SH-SY5Y (cell line): ENCODE measurements at regions not wholly inside any gene's neighbourhood (a gene's known extent, or its start where the extent isn't known, plus 50 kb on each side); places are given as distances from the start of the nearest gene placed in this dataset.

Experiments
- GATA2 ChIP-seq: IDR thresholded peaks from 2 replicates; pipeline ENCODE4 v1.6.1; 2011; ENCODE audit warnings: mild to moderate bottlenecking, low read depth, low read length
- GATA3 ChIP-seq: IDR thresholded peaks from 2 replicates; pipeline ENCODE4 v1.6.1; 2011; ENCODE audit warnings: low read depth, mild to moderate bottlenecking, low read length, moderate library complexity

GRCh38 chr12:58479401-58479800 is 440.9 kb downstream of the LRIG3 start:
- TF ChIP-seq GATA2, result no peak
- no peak for TF ChIP-seq GATA3

GRCh38 chr12:58481811-58482210 is 438.5 kb downstream of the LRIG3 start:
- TF ChIP-seq GATA3 (no peak), GATA2 (no peak)

GRCh38 chr12:58487255-58487654 is 433.0 kb downstream of the LRIG3 start:
- TF ChIP-seq GATA2 (no peak), GATA3 (no peak)

GRCh38 chr12:58487678-58488161 is 432.6 kb downstream of the LRIG3 start:
- TF ChIP-seq GATA2 (no peak), GATA3 (no peak)

GRCh38 chr12:58489394-58489793 is 430.9 kb downstream of the LRIG3 start:
- TF ChIP-seq GATA2 (no peak), GATA3 (no peak)

- TF ChIP-seq GATA3, result no peak
- no peak for TF ChIP-seq GATA2
Observed at GRCh38 chr12:58491306-58491705, 429.0 kb downstream of the LRIG3 start.

- TF ChIP-seq GATA2 (no peak), GATA3 (no peak)
Observed at GRCh38 chr12:58496411-58497190, 423.7 kb downstream of the LRIG3 start.

GRCh38 chr12:58500399-58500798 is 419.9 kb downstream of the LRIG3 start:
- TF ChIP-seq GATA3 (no peak), GATA2 (no peak)

GRCh38 chr12:58502226-58502625 is 418.1 kb downstream of the LRIG3 start:
- TF ChIP-seq GATA2 (no peak), GATA3 (no peak)

GRCh38 chr12:58502841-58503240 is 417.5 kb downstream of the LRIG3 start:
- TF ChIP-seq GATA3, result no peak
- no peak for TF ChIP-seq GATA2

GRCh38 chr12:58503731-58504130 is 416.6 kb downstream of the LRIG3 start:
- TF ChIP-seq GATA2 (no peak), GATA3 (no peak)

GRCh38 chr12:58504143-58504938 is 416.0 kb downstream of the LRIG3 start:
- TF ChIP-seq GATA3 (no peak), GATA2 (no peak)

- TF ChIP-seq GATA2 (no peak), GATA3 (no peak)
Observed at GRCh38 chr12:58509116-58509885, 411.0 kb downstream of the LRIG3 start.

- TF ChIP-seq GATA3, result no peak
- TF ChIP-seq GATA2, result no peak
Observed at GRCh38 chr12:58513301-58513834, 406.9 kb downstream of the LRIG3 start.

- no peak for TF ChIP-seq GATA3
- TF ChIP-seq GATA2, result no peak
Observed at GRCh38 chr12:58513852-58514251, 406.5 kb downstream of the LRIG3 start.
